ENCODE measurements at regions not wholly inside any gene's neighbourhood (a gene's known extent, or its start where the extent isn't known, plus 50 kb on each side); places are given as distances from the start of the nearest gene placed in this dataset.

DNA sequence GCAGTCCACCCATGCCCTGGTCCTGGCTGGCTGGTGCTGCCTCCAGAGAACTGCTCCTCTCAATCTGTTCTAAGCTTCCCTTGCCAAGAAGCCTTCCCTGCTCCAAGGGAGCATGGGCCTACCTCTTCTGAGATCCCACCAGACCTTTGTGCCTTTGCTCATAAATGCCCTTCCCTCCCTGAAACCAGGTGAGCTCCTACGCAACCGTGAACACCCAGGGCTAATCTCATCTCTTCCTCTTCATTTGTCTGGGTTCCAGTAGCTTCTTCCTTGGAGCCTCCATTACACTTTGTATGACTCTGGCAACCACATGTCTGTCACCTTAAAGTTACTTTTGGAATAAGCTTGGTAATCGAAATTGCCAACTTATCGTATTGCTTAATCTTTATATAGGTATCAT lies 270.6 kb downstream of the PBX3 start:
- in situ Hi-C loops (cut with MboI; ENCODE audit: low sequenced_read_pairs), result no loop called here

DNA sequence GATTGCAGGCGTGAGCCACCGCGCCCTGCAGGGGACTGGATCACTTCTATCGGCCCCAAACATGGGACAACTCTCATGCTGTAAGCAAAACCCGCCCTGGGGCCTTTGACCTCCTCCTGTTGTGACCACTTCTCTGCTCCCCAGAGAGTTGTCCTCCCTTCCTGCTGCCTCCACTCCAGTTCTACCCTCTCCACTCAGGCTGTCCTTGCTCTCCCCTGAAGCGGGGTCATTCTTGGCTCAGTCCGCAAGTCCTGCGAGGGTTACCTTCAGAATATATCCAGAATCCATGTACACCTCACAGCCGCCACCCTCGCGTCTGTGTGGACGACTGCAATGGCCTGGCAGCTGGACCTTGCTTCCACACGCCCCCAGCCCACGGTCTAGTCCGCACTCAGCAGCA lies 273.7 kb downstream of the PBX3 start:
- in situ Hi-C loops (cut with MboI; ENCODE audit: low sequenced_read_pairs), result no loop called here

DNA sequence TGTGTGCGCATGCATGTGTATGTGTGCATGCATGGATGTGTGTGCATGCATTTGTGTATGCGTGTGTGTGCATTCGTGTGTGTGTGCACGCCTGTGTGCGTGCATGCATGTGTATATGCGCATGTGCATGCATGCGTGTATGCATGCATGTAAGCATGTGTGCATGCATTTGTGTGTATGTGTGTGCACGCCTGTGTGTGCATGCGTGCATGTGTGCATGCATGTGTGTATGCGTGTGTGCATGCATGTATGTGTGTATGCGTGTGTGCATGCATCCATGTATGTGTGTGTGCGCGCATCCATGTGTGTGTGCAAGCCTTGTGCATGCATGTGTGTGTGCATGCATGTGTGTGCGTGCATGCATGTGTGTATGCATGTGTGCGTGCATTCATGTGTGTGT lies 276.8 kb downstream of the PBX3 start:
- in situ Hi-C loops (cut with MboI; ENCODE audit: low sequenced_read_pairs), result no loop called here

DNA sequence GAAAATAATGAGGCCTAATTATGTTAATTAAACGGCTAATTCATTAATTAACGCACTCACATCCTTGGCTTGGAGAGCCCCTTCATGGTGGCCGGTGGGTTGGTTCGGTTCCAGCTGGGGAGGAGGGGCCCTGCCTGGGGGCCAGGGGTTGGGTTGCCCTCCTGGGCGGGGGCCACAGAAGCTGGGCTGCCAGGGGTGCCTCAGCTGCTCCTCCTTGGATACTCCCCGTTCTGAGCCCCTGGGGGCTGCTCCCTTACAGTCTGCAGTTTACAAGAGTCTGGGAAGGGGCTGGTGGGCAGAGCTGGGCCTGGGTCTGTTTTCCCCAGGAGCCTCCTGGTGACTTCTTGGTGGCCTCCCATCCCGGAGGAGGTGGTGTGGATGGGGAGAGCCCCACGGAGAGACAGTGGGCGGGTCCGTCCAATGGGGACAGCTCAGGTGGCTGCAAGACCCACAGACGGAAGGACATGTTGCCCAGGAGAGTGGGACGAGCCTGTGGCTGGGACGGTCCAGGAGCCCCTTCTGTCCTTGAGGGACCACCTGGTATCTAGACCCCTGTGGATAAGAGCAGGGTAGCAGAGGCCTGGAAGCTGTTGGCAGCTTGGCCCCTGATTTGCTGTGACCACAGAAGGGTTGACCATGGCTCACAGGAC lies 277.5 kb downstream of the PBX3 start:
- in situ Hi-C loops (cut with MboI; ENCODE audit: low sequenced_read_pairs), result no loop called here

DNA sequence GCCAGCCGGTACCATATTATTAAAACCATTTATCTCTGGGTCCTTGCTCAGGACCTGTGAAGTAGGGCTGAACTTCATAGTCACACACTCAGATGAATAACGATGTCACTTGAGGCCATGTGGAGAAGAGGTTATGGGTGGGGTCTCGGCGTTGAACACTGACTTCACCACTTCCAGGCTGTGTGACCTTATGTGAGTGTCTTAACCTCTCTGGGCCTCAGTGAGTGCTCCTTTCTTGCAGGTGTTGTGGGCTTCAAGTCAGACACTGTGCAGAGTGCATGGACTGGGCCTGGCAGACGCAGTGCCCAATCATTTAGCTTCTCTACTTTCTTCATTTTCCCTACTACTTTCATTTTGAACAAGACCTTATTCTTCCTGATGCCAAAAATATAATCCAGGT lies 278.8 kb downstream of the PBX3 start:
- in situ Hi-C loops (cut with MboI; ENCODE audit: low sequenced_read_pairs), result no loop called here

DNA sequence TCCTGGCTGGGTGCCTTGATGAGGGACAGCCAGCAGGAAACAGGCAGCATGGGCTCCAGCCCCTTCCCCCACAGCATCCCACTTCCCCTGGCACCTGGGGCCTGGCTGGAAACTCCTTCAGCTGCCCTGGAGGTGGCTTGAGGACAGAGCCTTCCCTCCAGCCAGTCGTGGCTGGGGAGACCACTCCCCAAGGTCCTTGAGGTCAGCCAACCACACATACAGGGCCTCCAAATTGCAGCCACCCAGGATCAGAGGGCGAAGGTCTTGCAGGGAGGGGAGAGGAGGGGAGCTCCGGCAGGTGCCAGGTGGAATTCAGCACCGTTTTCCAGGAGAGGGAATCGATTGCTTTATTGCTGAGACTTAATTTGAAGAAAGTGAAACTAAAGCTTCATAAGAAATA lies 280.4 kb downstream of the PBX3 start:
- in situ Hi-C loops (cut with MboI; ENCODE audit: low sequenced_read_pairs), result no loop called here

DNA sequence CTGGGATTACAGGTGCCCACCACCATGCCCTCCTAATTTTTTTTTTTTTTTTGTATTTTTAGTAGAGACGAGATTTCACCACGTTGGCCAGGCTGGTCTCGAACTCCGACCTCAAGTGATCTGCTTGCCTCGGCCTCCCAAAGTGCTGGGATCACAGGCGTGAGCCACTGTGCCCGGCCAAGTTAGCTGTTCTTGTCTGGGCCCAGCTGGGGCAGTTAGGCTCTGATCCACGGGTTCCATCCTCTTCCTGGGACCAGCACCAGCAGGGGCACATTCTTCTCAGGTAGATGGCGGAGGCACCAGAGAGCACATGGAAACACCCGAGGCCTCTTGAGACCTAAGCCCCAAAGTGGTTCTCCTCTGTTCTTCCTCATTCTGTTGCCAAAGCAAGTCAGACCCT lies 281.6 kb downstream of the PBX3 start:
- in situ Hi-C loops (cut with MboI; ENCODE audit: low sequenced_read_pairs), result no loop called here

DNA sequence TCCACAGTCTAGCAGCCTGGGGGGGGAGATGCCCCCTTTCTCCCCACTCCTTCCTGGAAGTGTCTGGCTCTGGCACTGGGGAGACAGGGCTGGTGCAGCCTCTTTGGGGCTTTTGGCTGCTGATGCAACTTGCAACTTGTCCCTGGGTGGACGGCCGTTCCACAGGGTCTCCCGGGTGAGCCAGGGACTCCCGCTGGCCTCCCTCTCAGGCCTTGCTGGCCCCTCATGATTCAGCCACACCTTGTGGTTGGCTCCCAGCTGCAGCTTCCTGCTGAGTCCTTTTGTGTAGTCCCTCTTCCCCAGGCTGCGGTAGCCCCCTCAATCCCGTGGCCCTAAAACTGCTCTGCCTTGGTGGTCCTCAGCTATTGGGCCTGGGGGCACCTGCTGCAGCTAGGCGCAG lies 283.5 kb downstream of the PBX3 start:
- in situ Hi-C loops (cut with MboI; ENCODE audit: low sequenced_read_pairs), result no loop called here

DNA sequence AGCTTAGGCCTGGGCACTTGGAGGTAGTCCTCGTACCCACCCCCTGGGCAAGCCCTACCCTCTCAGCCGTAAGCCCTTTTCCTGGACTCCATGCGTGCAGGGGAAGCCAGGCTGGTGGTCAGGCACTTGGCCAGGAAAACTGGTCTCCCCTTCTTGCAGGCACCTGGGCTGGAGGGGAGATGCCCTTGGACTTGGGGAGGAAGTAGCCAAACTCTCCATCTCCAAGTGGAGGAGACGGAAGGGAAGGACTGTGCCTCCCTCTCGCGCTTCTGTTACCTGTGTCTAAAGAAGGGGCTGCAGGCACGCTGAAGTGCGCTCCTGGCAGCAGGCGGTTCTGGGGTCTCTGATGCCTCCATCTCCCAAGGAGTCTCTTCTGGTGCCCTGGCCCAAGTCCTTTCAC lies 283.9 kb downstream of the PBX3 start:
- in situ Hi-C loops (cut with MboI; ENCODE audit: low sequenced_read_pairs), result no loop called here

DNA sequence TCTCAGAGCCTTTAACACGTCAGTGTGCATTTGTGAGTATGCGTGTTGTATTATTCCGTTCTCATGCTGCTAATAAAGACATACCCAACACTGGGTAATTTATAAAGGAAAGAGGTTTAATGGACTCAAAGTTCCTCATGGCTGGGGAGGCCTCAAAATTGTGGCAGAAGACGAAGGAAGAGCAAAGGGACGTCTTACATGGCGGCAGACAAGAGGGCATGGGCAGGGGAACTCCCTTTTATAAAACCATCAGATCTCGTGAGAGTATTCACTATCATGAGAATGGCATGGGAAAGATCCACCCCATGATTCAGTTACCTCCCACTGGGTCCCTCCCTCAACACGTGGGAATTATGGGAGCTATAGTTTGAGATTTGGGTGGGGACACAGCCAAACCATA lies 285.0 kb downstream of the PBX3 start:
- in situ Hi-C loops (cut with MboI; ENCODE audit: low sequenced_read_pairs), result no loop called here

DNA sequence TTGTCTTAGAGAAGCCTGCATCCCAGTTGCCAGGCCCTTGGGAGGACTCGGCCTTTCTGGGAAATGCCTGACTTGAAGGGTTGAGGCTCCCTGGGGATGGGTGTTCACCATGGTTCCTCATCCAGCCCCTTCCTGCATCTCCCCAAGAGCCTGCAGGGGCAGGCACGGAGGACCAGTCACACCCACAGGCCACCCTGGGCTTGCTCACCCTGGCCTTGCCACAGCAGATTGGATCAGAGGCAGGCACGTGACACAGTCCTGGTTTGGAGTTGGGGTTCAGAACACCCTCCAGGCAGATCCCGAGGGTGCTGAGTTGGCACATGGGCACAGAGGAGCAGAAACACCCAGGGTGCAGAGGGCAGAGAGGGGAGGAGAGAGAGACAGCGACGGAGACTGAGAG lies 286.1 kb downstream of the PBX3 start:
- in situ Hi-C loops (cut with MboI; ENCODE audit: low sequenced_read_pairs), result no loop called here

DNA sequence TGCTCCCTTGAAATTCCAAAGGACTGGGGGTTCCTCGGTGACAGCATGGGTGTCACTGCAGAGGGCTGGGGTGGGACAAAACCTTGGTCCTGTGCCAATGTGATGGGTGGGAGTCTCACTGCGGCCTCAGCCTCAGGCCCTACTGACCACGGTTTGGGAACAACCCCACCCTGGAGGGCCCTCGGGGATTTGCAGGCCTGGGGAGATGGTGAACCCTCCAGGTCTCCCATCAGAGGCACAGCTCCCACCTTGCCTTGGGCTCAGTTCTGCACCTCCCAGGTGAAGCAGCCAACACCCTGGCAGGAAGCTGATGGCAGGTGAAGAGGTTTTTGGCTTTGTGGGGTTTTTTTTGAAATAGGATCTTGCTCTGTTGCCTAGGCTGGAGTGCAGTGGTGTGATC lies 286.8 kb downstream of the PBX3 start:
- in situ Hi-C loops (cut with MboI; ENCODE audit: low sequenced_read_pairs), result no loop called here

DNA sequence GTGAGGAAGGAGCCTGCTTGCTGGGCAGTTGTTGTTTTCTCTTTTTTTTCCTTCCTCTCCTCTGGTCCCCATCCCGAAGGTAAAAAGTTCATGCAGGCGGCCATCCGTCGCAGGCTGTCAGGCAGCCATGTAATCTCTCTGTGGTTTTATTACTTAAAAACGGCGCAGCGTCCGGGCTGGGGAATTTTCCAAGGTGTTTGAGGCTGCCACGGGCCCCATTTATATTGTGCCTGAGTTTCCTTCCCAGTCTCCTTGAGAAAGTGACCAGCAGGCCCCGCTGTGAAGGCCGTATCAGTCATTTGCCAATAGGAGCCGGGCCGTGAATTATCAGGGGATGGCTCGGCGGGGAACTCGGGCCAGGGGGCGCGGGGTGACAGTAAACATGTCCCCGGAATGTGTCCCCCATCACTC lies 289.7 kb downstream of the PBX3 start:
- in situ Hi-C loops (cut with MboI; ENCODE audit: low sequenced_read_pairs), result no loop called here

DNA sequence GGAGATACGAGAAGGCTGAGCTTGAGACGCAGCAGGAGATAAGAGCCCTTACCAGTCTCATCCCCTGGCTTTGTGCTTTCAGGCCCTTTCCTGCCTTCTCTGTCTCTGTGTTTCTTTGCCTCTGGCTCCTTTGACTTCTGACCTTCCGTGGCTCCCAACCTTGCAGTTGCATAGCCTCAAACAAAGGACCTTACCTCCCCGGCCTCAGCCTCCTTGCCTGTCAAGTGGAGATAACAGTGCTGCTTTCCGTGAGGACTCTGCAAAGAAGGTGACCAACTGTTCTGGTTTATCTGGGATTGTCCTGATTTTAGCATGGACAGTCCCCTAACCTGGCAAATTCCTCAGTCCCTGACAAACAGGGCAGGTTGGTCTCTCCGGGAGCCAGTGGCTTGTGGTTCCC lies 287.8 kb upstream of the MVB12B start:
- in situ Hi-C loops (cut with MboI; ENCODE audit: low sequenced_read_pairs), result no loop called here

DNA sequence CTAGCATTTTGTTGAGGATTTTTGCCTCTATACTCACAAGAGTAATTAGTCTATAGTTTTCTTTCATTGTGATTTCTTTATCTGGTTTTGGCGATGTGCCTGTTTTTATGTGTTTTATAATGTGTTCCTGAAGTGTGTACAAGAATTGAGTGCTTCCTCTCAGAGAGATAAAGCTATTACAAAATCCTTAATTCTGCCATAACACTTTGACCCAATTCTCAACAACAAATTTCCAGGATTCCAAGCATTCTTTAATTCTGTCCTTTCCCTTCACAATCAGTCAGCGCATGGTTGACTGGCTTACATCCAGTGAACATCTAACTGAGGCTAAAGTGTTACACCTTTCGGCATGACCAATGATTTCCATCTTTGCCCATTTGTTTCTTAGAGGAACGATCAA lies 282.9 kb upstream of the MVB12B start:
- in situ Hi-C loops (cut with MboI; ENCODE audit: low sequenced_read_pairs), result no loop called here

DNA sequence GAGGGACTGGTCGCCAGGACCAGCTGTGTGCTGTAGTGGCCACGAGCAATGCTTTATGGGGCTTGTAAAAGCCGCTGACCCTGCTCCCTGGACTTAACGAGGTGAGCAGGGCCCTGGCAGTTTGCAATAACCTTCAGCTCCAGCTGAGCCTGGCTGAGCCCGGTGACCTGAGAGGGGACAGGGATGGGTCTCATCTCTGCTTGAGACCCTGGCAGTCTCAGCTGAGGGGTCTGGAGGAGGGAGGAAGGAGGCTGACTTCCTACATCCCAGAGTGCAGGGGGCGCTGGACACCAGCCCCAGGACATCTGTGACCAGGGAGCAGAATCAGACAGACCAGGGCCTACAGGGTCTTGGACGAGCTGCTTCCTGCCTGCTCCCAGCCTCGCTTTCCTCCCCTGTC lies 277.5 kb upstream of the MVB12B start:
- in situ Hi-C loops (cut with MboI; ENCODE audit: low sequenced_read_pairs), result no loop called here

DNA sequence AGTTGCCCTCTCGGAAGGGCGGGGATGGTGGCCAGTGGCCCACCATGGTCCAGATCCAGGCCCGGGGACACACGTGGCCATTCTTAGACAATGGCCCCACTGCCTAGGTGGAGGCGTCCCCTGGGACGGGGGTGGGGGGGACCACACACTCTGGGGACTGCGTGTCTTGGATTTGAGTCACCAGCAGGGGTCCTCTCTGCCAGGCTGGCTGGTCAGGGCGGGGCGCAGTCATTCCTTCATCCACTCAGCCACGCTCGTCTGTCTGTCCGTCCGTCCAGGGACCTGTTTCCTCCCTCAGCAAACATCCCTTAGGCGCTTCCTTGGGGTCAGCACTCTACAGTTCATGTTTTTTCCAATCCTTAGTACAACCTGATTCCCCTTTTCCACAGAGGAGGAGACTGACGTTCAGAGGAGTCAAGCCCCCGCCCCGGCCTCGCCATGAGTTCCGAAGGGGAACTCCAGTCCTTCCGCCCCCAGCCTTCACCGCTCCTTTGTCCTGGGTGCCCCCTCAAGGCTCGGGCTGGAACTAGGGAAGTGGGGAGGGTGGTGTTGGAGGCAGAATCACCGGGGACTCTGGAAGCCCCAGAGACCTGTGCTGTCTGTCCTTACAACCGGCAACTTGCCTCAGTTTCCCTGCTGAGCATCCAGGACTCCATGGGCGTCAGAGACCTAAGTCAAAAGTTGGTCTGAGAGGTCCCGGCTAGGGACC lies 276.6 kb upstream of the MVB12B start:
- in situ Hi-C loops (cut with MboI; ENCODE audit: low sequenced_read_pairs), result no loop called here

DNA sequence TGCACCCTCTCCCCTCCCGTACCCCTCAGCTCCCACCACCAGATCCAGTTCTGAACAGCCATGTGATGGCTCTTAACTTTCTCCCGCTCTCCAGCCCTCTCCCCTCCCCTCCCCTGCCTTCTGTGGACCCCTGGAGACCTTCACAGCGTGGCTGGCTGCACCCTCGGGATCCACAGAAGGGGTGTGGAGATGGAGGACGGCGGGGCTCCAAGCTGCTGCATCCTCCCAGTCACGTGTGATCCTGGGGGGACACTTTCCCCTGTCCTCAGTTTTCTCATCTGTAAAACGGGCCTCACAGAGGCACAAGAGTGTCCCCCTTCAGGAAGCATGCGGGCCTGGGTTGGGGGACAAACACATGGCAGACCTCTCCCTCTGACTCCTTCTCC lies 276.0 kb upstream of the MVB12B start:
- in situ Hi-C loops (cut with MboI; ENCODE audit: low sequenced_read_pairs), result no loop called here

DNA sequence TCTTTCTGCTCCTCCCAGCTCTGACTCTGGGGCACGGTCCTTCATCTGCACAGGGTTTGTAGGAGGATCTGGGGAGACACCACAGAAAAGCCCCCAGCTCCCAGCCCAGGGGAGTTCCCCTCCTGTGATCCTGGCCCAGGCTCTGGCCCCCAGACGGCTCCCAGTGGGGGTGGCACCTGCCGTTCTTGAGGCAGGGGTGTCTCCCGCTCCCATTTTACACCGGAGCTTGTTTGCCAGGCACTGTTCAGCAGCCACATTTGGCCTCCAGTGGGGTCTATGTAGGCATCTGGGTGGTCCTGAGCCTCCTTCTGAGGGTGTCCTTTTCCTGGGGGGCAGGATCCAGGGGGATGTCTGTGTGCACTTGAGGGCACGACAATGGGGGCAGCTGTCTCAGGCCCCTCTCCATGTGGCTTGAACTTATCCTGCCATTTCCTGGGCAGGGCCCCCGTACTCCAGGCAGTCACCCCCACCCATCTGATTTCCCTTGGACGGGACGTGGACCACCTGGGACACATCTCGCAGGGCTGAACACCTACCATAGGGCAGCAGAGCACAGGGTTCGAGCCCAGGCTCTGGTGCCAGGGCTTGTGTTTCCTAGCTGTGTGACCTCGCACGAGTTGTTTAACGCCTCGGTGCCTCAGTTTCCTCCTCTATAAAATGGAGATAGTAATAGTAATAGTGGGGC lies 275.0 kb upstream of the MVB12B start:
- in situ Hi-C loops (cut with MboI; ENCODE audit: low sequenced_read_pairs), result no loop called here

DNA sequence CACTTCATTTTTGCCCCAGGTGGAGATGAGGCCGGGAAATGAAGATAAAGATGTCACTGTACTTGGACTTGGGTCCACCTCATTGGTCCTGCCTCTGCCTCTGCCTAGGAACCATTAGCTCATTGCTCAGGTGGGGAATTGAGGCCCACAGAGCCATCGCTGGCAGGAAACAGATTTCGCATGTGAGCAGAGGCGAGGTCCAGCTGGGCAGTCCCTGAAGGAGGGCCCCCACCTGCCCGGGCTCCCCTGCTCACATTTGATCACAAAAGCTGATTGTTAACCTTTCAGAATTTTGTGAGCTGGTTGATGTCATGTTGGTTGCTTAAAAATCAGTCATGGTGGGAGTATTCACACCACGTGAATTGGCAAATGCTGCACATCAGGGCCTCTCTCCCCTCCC lies 273.8 kb upstream of the MVB12B start:
- in situ Hi-C loops (cut with MboI; ENCODE audit: low sequenced_read_pairs), result no loop called here

DNA sequence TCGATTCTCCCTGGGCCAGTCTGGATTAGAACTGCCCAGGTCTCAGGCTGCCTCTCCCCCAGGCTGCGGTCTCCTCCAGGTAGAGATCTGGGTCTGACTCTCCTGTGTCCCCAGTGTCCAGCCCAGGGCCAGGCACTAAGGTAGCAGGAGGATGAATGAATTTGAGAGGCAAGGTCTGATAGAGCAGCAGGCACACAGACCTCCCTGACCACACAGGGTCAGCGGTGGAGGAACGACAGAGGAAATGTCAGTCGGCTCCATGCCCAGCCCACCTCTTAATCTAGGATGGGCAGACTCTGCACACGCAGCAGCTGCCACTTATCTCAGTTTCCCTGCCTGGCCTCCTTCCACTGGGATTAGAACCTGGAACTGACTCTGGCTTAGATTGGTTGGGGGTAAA lies 272.7 kb upstream of the MVB12B start:
- in situ Hi-C loops (cut with MboI; ENCODE audit: low sequenced_read_pairs), result no loop called here

DNA sequence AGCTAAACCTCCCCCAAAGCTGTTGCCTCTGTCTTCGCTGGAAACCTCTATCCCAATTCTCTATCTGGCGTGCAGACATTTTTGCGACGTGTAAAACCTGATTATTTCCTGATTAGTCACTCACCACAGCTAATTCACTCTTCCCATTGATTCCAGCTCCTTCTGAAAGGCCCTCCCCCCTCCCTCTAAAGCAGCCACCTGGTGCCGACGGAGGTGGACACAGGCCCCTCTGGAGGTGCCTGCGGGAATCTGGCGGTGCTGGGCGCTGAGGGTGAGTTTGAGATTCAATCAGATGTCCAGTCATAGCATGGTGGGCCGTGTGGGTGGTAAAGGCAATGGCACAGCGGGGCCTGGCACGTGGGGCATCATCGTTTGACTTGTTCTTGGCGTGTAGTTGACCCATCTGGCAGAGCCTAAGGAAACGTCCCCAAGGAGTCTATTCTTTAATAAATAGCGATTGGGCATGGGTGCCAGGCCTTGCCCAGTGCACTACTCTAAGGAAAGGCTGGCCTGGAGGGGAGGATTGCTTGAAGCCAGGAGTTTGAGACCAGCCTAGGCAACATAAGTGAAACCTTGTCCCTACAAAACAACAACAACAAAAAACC lies 271.1 kb upstream of the MVB12B start:
- in situ Hi-C loops (cut with MboI; ENCODE audit: low sequenced_read_pairs), result no loop called here

Data from HL-60/S4 treated with phorbol 12-myristate 13-acetate at 8.2 ng/mL for 4 days and 3 days (cell line).